Muscle layer of duodenum (tissue), 2 donors: ENCODE measurements at regions not wholly inside any gene's neighbourhood (a gene's known extent, or its start where the extent isn't known, plus 50 kb on each side); places are given as distances from the start of the nearest gene placed in this dataset.

Experiments used
- H3K27ac ChIP-seq: one replicate; pipeline ENCODE4 v1.7.0; 2013; ENCODE audit warnings: mild to moderate bottlenecking, low read length
- H3K27me3 ChIP-seq: one replicate; pipeline ENCODE4 v1.7.0; 2013; ENCODE audit warnings: low read depth, mild to moderate bottlenecking, control low read depth, low read length
- H3K36me3 ChIP-seq, 2 donors: one replicate each; pipeline ENCODE4 v1.7.0; 2013; ENCODE audit warnings: low read length in 2 of 2, control low read depth in 1 of 2, mild to moderate bottlenecking in 1 of 2; ENCODE audit not compliant: insufficient read depth in 2 of 2, control insufficient read depth in 1 of 2
- H3K4me1 ChIP-seq, 2 donors: one replicate each; pipeline ENCODE4 v1.7.0; 2013; ENCODE audit warnings: low read length in 2 of 2, mild to moderate bottlenecking in 2 of 2, control low read depth in 1 of 2, moderate library complexity in 1 of 2; ENCODE audit not compliant: insufficient read depth in 2 of 2, control insufficient read depth in 1 of 2
- H3K4me3 ChIP-seq, 2 donors: one replicate each; pipeline ENCODE4 v1.7.0; 2013; ENCODE audit warnings: low read length in 2 of 2, low read depth in 1 of 2, mild to moderate bottlenecking in 1 of 2
- H3K9me3 ChIP-seq, 2 donors: one replicate each; pipeline ENCODE4 v1.7.0; 2013; ENCODE audit warnings: low read length in 2 of 2, control low read depth in 1 of 2, mild to moderate bottlenecking in 1 of 2; ENCODE audit not compliant: control insufficient read depth in 1 of 2
- donor health status: healthy.

DNA sequence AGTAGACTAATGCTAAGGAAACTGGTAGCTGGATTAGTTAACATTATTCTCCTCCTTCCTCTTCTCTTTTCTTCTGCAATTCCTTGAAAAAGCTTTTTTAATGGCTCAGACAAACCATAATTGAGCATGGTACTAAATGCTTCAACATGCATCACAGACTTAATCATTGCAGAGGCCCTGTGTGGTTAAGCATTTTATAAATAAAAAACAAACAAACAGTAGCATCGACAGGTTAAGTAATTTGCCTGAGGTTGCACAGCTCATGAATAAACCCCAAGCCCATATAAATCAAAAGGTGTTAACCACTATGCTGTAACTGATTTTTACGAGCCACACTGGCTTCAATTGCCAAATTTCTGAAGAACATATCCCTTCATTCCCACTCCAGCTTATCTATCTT, 462.1 kb downstream of the LMO4 start:
- no peak overlapping the region for H3K27ac ChIP-seq
- no peaks in the 10 kb centered on the region for H3K4me1 ChIP-seq
- no peaks in the 10 kb centered on the region for H3K9me3 ChIP-seq
- no peak overlapping the region for H3K4me3 ChIP-seq
- no peaks in the 10 kb centered on the region for H3K27me3 ChIP-seq
- H3K36me3 ChIP-seq: no peaks in the 10 kb centered on the region

DNA sequence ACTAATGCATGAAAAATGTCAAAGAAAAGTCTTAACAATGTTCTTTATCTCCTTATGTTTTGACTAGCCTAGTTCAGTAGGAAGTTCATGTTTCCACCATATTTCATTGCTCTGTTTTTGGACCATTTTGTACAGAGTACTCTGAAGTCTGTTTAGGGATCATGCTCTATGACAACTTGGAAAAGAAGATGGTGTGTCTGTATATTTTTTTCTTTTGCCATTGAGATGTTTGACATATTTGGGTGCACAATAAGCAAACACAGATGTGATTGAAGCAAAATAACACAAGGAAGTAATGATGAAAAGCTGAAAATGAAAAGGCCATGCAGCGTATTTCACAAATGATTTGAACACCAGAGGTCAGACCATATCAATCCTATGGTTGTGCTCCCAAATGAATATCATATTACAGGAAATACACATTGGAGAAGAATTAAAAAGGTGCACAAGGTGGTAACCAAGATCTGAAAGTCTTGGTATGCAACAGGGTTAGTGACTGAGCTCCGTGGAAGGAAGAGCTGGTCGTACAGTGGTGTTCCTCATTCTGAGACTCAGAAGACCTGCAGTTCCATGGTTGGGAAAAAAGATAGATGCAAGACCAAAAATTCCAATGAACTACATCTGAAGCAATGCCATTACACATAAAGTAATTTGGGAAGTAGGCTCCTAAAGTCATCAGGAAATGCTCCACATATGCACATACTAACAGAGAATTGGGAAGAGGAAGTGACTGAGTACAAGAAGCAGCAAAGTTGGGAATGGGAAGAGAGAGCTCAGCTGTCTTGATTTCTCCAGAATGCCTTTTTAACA, 463.5 kb downstream of the LMO4 start:
- no peaks in the 10 kb centered on the region for H3K27me3 ChIP-seq
- H3K27ac ChIP-seq: no peak overlapping the region
- H3K36me3 ChIP-seq: no peaks in the 10 kb centered on the region
- H3K9me3 ChIP-seq: no peaks in the 10 kb centered on the region
- no peak overlapping the region for H3K4me3 ChIP-seq
- no peaks in the 10 kb centered on the region for H3K4me1 ChIP-seq

DNA sequence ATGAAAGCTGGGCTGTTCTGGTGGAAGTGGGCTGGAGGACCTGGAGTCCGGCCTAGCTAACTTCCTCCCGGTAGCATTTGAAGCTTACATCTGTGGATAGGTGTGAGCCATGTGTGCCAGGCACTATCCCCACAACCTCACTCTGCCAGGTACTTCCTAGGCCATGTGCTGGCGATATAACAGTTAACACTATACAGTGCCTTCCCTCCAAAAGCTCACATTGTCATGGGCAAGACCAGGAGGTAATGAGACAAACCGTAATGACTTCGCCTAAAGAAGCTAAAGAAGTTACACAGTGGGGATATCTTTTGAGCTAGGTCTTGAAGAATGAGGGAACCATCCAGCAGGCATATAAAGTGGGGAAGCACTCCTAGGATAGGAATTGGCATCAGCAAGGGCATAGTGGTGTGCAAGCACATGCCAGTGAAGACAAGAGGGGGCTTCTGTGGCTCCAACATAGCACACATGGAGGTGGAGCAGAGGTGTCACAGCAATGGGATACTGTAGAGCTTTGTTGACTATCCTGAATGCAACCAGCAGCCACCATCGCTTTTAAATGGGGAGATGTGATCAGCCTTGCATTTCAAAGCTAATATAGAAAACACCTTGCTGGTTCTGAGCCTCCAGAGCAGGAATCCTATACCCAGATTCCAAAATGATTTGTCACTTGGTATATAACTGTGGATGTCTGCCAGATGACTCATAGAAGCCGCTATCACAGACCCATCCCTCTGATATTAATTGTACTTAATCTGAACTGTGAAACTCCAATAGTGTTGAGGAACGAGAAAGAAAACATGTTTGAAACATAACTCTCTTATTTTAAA, 466.3 kb downstream of the LMO4 start:
- Histone ChIP-seq H3K27me3 (no peaks in the 10 kb centered on the region), H3K27ac (no peak overlapping the region), H3K4me1 (no peaks in the 10 kb centered on the region), H3K9me3 (no peaks in the 10 kb centered on the region), H3K4me3 (no peak overlapping the region), H3K36me3 (no peaks in the 10 kb centered on the region)

DNA sequence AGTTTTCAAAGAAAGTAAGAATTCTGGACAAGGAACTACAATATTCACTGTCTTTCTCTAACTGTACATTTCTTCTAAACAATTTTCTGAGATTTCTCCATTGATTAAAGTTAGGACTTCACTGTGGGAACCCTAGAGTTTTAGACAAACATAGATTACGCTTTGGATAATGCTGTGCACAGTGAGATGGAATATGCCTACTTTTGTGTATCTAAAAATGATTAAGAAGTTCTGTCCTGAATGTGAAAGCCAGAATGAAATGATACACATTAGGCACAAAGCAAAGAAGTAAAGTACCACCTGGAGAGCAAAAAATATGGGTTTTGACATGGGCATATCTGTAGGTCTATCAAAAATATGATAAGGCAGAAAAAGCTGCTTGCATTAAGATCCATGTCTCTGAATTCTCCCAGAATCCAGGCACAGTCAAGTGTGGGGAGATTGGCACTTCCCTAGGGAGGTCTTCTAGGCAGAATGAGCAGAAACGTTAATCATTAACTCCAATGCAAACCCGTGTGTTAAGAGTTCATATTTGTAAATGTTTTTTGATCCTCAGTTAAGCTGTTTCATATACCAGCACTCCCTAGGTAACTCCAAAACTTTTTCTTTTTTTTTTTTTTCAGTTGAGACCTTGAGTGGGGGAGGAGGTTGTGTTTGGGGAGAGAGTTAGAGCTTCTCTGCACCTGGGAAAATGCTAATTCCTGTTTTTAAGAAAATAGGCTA, 467.1 kb downstream of the LMO4 start:
- Histone ChIP-seq H3K36me3 (no peaks in the 10 kb centered on the region), H3K27ac (no peak overlapping the region), H3K9me3 (no peaks in the 10 kb centered on the region)

DNA sequence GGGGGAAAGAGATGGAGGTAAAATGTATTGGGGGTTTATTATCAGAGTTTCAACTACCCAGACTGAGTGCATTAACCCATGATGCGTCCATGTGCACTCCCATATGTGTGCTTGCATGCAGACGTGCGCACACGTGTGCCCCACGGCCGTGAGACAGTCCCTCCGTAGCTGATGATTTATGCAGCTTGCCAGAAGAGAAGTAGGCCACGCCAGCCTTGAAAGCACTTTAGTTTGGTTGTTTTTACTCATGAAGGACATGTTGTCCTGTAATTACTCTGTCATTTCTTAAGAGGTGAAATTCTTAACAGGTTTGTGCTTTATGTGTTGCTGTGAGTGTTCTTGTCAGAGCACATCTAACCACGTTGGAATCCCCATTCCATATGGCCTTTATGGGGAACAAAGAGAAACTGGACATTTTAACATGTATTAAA, 467.8 kb downstream of the LMO4 start:
- no peak overlapping the region for H3K27ac ChIP-seq
- no peaks in the 10 kb centered on the region for H3K9me3 ChIP-seq
- H3K4me1 ChIP-seq: no peaks in the 10 kb centered on the region
- no peaks in the 10 kb centered on the region for H3K27me3 ChIP-seq
- no peaks in the 10 kb centered on the region for H3K36me3 ChIP-seq
- no peak overlapping the region for H3K4me3 ChIP-seq

More for the DNA sequence above, 467.1 kb downstream of the LMO4 start:
- Histone ChIP-seq H3K4me3 (no peak overlapping the region), H3K27me3 (no peaks in the 10 kb centered on the region), H3K4me1 (no peaks in the 10 kb centered on the region)

DNA sequence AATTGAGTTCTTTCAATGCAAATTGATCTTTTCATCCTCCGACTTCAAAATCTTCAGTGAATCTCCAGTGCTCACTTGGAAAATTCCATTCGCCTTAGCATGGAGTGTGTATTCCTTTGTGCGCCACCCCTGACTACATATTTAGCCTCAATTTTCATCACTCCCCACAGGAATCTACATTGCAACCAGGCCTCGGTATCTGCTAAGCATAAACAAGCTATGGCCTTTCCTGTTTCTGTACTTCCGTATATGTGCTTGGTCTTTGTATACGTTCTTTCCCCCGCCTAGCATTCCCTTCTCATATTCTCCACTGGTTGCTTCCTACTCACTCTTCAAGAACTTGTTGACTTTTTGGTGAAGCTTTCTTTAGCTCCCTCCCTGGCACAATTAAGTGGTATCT, 470.8 kb downstream of the LMO4 start:
- Histone ChIP-seq H3K36me3 (no peaks in the 10 kb centered on the region), H3K4me1 (no peaks in the 10 kb centered on the region), H3K27me3 (no peaks in the 10 kb centered on the region), H3K27ac (no peak overlapping the region), H3K9me3 (no peaks in the 10 kb centered on the region), H3K4me3 (no peak overlapping the region)

DNA sequence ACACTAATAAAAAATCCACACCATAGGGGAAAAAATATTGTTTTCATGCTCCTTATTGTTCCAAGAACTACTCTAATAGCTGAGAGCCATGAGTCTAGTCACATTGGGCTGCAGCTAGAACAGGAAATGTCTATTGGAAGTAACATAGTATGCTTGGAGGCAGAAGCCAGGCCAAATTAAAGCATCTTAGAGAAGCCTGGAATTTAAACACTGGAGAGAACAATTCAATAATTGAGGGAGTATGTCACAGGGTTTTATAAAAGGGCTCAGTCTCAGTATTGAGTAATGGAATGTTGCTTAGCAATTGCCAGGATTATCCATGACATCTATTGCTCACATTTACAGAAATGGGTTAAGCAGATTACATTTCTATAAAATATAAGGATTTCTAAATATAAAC, 471.3 kb downstream of the LMO4 start:
- no peak overlapping the region for H3K27ac ChIP-seq

DNA sequence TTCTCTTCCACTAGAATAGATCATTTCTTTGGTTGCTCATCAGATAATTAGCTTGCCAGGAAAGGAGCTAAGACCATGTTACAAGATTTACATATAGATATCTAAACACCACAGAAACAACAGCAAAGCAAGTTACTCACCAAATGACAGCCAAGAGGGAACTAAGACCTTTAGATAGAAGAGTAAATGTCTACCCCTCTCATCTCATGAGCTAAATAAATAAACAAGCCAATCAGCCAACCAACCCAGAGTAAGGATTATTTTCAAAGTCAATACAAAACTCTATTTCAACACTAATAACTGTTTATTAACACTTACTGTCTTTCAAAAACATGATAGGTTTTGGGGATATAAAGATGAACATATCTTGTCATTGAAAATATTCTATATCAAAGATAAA, 474.7 kb downstream of the LMO4 start:
- Histone ChIP-seq H3K36me3 (no peaks in the 10 kb centered on the region), H3K4me1 (peaks cover 0 to 4% of the 10 kb centered on the region in 2 donors), H3K27me3 (no peaks in the 10 kb centered on the region), H3K4me3 (no peak overlapping the region), H3K27ac (no peak overlapping the region), H3K9me3 (no peaks in the 10 kb centered on the region)

More for the DNA sequence above, 471.3 kb downstream of the LMO4 start:
- no peak overlapping the region for H3K4me3 ChIP-seq
- H3K27me3 ChIP-seq: no peaks in the 10 kb centered on the region
- H3K9me3 ChIP-seq: no peaks in the 10 kb centered on the region
- no peaks in the 10 kb centered on the region for H3K36me3 ChIP-seq
- no peaks in the 10 kb centered on the region for H3K4me1 ChIP-seq

DNA sequence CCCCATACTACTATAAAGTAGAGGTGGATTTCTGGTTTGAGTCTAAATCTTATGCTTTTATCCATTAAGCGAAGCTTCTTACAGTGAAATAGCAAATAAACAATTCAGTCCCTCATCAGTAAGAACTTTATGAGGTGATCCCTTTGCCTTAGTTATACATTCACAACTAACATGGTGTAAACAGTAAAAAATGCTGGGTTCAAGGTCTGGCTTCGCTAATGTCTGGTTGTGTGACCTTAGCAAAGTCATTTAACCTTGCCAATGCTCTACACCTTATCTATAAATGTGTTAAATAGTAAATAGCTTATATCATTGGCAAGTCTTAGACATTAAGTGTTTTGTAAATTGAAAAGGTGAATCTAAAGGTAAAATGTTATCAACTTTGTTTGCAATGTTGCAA, 475.4 kb downstream of the LMO4 start:
- H3K27me3 ChIP-seq: no peaks in the 10 kb centered on the region
- no peak overlapping the region for H3K4me3 ChIP-seq
- peaks cover 0 to 4% of the 10 kb centered on the region in 2 donors for H3K4me1 ChIP-seq
- H3K9me3 ChIP-seq: no peaks in the 10 kb centered on the region
- no peaks in the 10 kb centered on the region for H3K36me3 ChIP-seq
- H3K27ac ChIP-seq: no peak overlapping the region

DNA sequence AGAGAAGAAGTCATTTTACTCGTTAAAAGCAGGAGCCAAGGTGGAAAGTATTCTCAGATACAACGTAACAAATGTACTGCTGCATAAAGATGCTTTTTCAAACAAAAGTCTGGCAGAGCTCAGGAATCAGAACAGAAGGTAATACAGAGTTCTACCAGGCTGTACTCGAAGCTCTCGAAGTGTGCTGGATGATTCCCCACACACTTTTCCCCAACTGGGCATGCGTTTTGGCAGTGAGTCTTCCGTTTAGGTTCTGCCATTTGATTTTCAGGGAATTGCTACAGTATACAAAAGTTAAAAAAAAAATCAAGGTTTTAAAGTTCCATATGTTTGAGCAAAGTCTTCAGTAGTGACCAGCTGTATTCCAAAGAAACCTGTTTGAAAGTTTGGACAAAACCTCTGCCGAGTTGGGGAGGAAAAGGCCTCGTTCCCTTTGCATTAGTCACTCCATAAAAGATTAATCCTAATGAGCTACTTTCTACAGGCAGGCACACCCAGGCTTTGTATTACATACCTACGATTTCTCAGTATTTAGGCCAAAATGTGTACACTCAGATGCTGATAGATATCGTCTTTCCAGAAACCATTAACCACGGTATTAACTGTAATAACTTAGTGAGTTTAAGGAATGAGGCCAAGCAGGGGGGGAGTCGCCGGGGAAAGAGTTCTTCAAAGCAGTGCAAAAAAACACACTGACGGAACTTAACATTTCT, 477.1 kb downstream of the LMO4 start:
- Histone ChIP-seq H3K36me3 (no peaks in the 10 kb centered on the region), H3K9me3 (no peaks in the 10 kb centered on the region), H3K27ac (no peak overlapping the region), H3K4me1 (peaks cover 0 to 4% of the 10 kb centered on the region in 2 donors), H3K4me3 (no peak overlapping the region), H3K27me3 (no peaks in the 10 kb centered on the region)
